ENCODE measurements at regions not wholly inside any gene's neighbourhood (a gene's known extent, or its start where the extent isn't known, plus 50 kb on each side); places are given as distances from the start of the nearest gene placed in this dataset.
"Not testable (repeated sequence)": the region's sequence is repeated elsewhere in the genome, so short reads cannot be mapped to it uniquely, and the experiment has no call there.

DNA sequence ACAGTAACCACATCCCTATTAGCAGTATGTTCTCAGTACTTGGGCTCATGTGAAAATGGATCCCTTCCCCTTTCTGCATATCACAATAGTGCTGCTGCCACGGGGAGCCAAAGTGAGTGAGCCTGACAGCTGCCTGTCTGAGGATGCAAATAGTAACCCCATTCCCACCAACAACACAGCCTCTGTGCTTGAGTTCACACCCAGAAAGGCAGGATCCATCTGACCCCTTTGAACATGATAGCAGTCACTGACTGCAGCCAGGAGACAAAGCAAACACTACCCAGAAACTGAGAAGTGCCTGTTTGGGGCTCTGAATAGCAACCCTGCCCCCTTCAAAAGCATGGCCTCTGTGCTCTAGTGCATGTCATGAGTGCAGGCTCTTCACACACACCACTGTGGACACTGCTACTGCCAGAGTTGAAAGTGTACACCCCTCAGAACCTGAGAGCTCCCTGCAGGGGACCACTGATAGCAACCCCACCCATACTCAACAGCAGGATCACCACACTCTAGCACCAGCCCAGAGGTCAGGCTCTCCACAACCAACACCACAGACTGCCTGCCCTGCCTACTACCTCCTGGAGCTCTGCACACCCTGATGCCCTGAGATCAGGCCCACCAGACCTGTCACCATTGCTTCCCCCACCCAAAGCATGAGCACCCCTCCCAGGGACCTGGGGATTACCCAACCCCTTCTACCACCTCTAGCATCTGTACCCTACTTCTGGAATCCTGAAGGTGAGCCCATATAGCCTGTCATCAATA, 1563.5 kb upstream of the PRR20A start:
- TF ChIP-seq, protein P1, sequence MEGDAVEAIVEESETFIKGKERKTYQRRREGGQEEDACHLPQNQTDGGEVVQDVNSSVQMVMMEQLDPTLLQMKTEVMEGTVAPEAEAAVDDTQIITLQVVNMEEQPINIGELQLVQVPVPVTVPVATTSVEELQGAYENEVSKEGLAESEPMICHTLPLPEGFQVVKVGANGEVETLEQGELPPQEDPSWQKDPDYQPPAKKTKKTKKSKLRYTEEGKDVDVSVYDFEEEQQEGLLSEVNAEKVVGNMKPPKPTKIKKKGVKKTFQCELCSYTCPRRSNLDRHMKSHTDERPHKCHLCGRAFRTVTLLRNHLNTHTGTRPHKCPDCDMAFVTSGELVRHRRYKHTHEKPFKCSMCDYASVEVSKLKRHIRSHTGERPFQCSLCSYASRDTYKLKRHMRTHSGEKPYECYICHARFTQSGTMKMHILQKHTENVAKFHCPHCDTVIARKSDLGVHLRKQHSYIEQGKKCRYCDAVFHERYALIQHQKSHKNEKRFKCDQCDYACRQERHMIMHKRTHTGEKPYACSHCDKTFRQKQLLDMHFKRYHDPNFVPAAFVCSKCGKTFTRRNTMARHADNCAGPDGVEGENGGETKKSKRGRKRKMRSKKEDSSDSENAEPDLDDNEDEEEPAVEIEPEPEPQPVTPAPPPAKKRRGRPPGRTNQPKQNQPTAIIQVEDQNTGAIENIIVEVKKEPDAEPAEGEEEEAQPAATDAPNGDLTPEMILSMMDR (IDR thresholded peaks at IDR 0.05), result no peak
- ATAC-seq, result no peak
- no peak overlapping the region for H3K27ac Mint-ChIP-seq
- H3K4me3 Mint-ChIP-seq, result no peak overlapping the region
- intact Hi-C loops (cut with micrococcal nuclease), result no loop called here
- peaks cover 12% of the 10 kb centered on the region for H3K9me3 Mint-ChIP-seq
- H3K36me3 Mint-ChIP-seq (ENCODE audit: low read depth), result no peaks in the 10 kb centered on the region
- no peaks in the 10 kb centered on the region for H3K4me1 Mint-ChIP-seq (ENCODE audit: low read depth)
- ChIA-PET CTCF (no interaction called here), POLR2A (no interaction called here)
- H3K27me3 Mint-ChIP-seq, result no peaks in the 10 kb centered on the region
- DNase-seq, result no peak

DNA sequence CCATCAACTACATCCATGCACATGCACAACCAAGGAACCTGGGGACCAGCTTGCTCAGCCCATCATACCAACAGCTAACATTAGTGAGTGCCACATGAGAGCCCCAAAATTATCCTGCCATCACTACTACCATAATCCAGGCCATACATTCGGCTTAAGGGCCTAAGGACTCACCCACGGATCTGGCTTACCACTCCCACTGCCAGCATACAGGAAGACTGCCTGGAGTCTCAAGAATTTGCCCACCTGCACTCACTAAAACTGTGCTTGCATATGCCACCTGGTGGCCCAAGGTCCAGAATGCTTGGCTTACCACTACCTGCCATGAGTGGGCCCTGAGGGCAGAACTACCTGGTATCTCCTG, 1562.9 kb upstream of the PRR20A start:
- H3K27ac Mint-ChIP-seq, result no peak overlapping the region
- H3K36me3 Mint-ChIP-seq (ENCODE audit: low read depth), result no peaks in the 10 kb centered on the region
- H3K4me3 Mint-ChIP-seq, result no peak overlapping the region
- DNase-seq, result no peak
- no peaks in the 10 kb centered on the region for H3K27me3 Mint-ChIP-seq
- H3K4me1 Mint-ChIP-seq (ENCODE audit: low read depth), result no peaks in the 10 kb centered on the region
- no peak for ATAC-seq
- intact Hi-C loops (cut with micrococcal nuclease), result no loop called here
- TF ChIP-seq, protein P1 (IDR thresholded peaks at IDR 0.05), result no peak
- peaks cover 12% of the 10 kb centered on the region for H3K9me3 Mint-ChIP-seq
- POLR2A ChIA-PET, result no interaction called here
- CTCF ChIA-PET, result no interaction called here

DNA sequence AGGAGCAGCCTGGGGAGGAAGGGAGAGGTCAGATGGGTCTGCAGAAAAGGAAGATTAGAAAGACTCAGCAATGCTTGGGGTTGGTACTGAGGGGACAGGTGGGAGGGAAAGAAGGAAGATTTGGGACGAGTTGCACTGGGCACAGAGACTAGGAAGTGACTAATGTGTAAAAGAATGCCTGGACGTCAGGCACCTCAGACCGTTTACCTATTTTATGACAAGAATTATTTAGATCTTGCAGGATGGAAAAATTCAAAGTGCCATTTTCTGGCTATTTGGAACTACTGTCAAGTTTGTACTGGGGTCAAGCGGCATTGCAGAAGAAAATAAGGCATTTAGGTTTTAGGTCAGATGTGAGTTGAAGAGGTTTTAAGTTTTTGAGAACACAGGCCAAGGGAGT, 1558.4 kb upstream of the PRR20A start:
- ATAC-seq; H3K4me1 Mint-ChIP-seq (ENCODE audit: low read depth); DNase-seq; H3K36me3 Mint-ChIP-seq (ENCODE audit: low read depth); POLR2A ChIA-PET; H3K4me3 Mint-ChIP-seq; CTCF ChIA-PET; H3K27ac Mint-ChIP-seq; H3K27me3 Mint-ChIP-seq; intact Hi-C loops (cut with micrococcal nuclease): not testable (repeated sequence)
- H3K9me3 Mint-ChIP-seq, result peaks cover 16% of the 10 kb centered on the region

DNA sequence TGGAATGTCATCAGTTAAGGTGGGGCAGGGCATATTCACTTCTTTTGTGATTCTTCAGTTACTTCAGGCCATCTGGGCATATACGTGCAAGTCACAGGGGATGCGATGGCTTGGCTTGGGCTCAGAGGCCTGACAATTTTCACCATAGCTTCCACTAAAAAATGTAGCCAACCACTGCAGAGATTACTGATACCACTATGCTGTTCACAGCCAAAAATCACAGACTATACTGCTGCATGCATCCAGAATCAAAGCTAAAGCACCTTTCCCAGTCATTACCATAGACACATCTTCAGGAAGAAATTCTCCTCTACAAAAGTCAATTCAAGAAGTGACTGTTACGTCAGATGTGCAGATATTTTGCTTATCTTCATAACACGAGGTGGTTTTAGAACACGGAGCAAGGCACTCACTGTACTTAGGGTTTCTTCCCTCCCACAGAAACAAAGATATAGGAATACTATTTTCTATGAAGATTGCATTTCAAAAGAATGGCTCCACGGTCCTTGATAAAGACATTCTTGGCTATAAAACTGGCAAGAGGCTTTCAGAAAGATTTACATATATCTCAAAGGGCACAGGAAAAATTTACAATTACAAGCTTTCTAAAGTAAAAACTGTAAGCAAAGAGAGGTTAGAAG, 1556.6 kb upstream of the PRR20A start:
- DNase-seq, result no peak
- no peak for ATAC-seq
- H3K4me3 Mint-ChIP-seq, result no peak overlapping the region
- H3K9me3 Mint-ChIP-seq, result peaks cover 17% of the 10 kb centered on the region
- intact Hi-C loops (cut with micrococcal nuclease), result no loop called here
- ChIA-PET POLR2A (no interaction called here), CTCF (no interaction called here)
- H3K36me3 Mint-ChIP-seq (ENCODE audit: low read depth), result no peaks in the 10 kb centered on the region
- H3K27ac Mint-ChIP-seq, result no peak overlapping the region
- no peaks in the 10 kb centered on the region for H3K4me1 Mint-ChIP-seq (ENCODE audit: low read depth)
- H3K27me3 Mint-ChIP-seq, result no peaks in the 10 kb centered on the region
- TF ChIP-seq, protein P1 (IDR thresholded peaks at IDR 0.05), result no peak

DNA sequence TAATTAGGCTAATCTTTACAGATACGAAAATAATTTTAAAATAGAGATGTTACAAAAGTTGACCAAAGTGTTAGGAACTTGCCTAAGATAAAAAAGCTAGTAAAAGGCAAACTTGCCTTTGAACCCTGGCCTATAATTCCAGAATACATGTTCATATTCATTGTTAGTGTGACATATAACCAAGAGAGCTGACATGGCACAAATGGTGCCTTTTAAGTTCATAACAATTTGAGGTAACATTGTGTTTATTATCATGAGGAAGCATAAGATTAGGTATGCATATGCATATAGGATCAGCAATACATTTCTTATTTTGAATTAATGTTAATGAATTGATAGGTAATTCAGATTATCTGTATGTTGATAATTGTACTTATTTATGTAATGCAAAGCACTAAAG, 1537.9 kb upstream of the PRR20A start:
- Mint-ChIP-seq H3K27ac (no peak overlapping the region), H3K36me3 (ENCODE audit: low read depth) (no peaks in the 10 kb centered on the region), H3K4me1 (ENCODE audit: low read depth) (no peaks in the 10 kb centered on the region), H3K4me3 (no peak overlapping the region), H3K27me3 (no peaks in the 10 kb centered on the region), H3K9me3 (peaks cover 2% of the 10 kb centered on the region)
- ATAC-seq (no peak), DNase-seq (no peak)
- ChIA-PET CTCF (no interaction called here), POLR2A (no interaction called here)
- TF ChIP-seq, protein P1 (IDR thresholded peaks at IDR 0.05), result no peak
- intact Hi-C loops (cut with micrococcal nuclease), result no loop called here
